ENCODE measurements at regions not wholly inside any gene's neighbourhood (a gene's known extent, or its start where the extent isn't known, plus 50 kb on each side); places are given as distances from the start of the nearest gene placed in this dataset.
"Not testable (repeated sequence)": the region's sequence is repeated elsewhere in the genome, so short reads cannot be mapped to it uniquely, and the experiment has no call there.

DNA sequence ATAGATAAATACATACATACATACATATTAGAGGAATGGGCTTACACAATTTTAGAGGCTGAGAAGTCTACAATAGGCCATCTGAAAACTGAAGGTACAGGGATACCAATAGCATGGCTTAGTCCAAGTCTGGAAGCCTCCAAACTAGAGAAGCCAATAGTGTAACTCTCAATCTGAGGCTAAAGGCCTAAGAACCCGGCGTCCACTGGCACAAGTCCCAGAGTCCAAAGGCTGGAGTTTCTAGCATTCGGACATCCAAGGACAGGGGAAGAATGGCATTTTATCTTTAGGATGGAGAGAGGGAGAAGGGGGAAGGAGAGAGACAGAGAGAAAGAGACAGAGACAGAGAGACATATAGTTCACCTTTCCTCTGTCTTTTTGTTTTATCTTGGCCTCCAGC, 63.7 kb upstream of the SYT4 start:
- TF ChIP-seq, protein P1, sequence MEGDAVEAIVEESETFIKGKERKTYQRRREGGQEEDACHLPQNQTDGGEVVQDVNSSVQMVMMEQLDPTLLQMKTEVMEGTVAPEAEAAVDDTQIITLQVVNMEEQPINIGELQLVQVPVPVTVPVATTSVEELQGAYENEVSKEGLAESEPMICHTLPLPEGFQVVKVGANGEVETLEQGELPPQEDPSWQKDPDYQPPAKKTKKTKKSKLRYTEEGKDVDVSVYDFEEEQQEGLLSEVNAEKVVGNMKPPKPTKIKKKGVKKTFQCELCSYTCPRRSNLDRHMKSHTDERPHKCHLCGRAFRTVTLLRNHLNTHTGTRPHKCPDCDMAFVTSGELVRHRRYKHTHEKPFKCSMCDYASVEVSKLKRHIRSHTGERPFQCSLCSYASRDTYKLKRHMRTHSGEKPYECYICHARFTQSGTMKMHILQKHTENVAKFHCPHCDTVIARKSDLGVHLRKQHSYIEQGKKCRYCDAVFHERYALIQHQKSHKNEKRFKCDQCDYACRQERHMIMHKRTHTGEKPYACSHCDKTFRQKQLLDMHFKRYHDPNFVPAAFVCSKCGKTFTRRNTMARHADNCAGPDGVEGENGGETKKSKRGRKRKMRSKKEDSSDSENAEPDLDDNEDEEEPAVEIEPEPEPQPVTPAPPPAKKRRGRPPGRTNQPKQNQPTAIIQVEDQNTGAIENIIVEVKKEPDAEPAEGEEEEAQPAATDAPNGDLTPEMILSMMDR (IDR thresholded peaks at IDR 0.05) = no peak
- TF ChIP-seq ZFX (IDR thresholded peaks at IDR 0.05; ENCODE audit: borderline replicate concordance) = no peak
- H3K27ac ChIP-seq = no peak overlapping the region

DNA sequence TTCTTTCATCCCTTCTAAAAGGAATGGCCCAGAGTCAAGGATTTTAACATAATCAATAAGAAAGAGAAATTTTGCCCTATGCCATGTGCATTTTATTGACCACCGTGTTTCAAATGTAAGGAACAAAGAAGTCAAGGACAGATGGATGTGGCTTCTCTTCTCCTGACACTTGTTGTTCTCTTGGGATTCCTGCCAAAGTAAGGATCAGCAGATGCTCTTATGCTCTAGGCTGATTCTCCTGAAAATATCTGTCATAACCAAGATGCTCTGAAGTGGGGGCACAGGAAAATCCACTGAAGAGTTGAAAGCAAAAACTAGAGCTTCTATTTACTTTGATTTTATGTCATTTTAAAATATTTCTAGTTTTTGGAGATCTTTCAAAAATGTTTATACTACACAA, 72.9 kb upstream of the SYT4 start:
- H3K27ac ChIP-seq = no peak overlapping the region
- TF ChIP-seq ZFX (IDR thresholded peaks at IDR 0.05; ENCODE audit: borderline replicate concordance) = no peak
- TF ChIP-seq, protein P1 (IDR thresholded peaks at IDR 0.05) = no peak

DNA sequence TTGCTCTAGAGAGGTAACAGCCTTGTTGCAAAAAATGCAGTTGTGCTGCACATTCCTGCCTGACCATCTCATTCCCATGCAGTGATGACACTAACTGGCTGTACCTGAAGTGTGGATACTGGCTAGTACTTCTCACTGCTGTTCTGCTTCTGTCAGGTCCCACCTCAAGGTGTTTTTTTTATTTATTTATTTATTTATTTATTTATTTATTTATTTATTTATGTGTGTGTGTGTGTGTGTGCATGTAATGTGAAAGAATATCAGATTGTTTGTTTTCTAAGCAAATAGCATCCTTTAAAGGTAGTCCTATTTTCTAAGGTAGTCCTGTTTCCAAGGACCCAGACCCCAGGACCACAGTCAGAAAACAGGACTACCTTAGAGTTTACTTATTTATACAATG, 87.2 kb upstream of the SYT4 start:
- TF ChIP-seq, protein P1 (IDR thresholded peaks at IDR 0.05) = no peak
- TF ChIP-seq ZFX (IDR thresholded peaks at IDR 0.05; ENCODE audit: borderline replicate concordance) = no peak
- H3K27ac ChIP-seq = no peak overlapping the region

DNA sequence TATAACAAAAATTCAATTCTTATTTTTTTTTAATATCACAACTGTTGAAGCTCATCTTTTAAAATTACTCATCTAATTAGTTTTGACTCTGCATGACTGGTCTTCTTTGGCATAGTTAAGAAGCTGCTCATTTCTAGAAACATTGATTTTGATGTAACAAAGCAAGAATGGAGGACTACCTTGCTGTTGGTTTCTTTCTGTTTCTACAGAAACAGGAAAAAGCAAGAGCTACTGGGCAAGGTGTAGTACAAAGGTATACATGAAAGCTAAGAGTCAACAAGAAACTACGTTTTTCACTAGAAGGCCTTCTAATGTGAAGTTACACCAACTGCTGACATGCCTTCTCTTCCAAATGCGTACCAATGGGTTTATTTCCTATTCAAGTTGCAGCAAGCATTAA, 90.6 kb upstream of the SYT4 start:
- no peak for TF ChIP-seq ZFX (IDR thresholded peaks at IDR 0.05; ENCODE audit: borderline replicate concordance)
- TF ChIP-seq, protein P1 (IDR thresholded peaks at IDR 0.05) = no peak
- H3K27ac ChIP-seq = no peak overlapping the region

DNA sequence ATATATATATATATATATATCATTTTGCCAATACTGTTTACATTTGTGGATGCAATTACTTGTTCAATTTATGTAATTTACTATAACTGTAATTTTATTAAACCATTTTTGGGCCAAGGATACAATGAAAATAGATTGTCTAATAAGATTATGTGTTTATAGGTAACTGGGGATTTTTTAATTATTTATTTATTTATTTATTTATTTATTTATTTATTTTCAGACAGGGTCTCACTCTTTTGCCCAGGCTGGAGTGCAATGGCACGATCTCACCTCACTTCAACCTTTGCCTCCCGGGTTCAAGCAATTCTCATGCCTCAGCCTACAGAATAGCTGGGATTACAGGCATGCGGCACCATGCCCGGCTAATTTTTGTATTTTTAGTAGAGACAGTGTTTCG, 92.0 kb upstream of the SYT4 start:
- H3K27ac ChIP-seq = not testable (repeated sequence)

DNA sequence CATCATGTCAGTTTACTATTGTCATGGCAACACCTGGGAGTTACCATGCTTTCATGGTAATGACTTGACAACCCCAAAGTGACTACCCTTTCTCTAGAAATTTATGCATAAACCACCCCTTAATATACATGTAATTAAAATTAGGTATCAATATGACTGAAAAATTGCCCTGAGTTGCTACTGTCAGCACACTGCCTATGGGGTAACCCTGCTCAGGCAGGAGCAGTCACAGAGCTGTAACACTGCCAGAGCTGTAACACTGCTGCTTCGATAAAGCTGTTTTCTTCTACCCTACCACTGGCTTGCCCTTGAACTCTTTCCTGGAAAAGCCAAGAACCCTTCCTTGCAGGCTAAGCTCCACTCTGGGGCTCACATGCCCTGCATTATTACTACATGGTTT, 95.5 kb upstream of the SYT4 start:
- no peak overlapping the region for H3K27ac ChIP-seq
- TF ChIP-seq, protein P1 (IDR thresholded peaks at IDR 0.05) = no peak
- no peak for TF ChIP-seq ZFX (IDR thresholded peaks at IDR 0.05; ENCODE audit: borderline replicate concordance)

DNA sequence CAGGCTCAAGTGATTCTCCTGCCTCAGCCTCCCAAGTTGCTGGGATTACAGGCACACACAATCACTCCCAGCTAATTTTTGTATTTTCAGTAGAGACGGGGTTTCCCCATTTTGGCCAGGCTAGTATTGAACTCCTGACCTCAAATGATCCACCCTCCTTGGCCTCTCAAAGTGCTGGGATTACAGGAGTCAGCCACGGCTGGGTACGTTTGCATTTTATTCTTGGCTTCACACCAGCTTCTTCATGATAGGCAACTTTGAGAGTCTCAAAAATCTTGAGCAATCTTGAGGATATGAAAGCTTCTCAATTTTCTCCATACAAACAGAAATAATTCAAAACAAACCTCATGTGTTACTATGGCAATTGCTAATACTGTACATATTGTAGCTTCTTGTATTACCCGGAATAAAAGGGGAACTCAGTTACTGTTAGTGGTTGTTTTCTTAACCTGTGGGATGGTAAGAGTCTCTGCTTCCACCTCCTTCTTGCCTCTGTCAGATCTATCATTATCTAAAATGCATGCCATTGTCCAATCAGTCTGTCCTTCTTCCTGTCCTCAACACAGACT, 102.9 kb upstream of the SYT4 start:
- no peak overlapping the region for H3K27ac ChIP-seq
- TF ChIP-seq, protein P1 (IDR thresholded peaks at IDR 0.05) = no peak
- no peak for TF ChIP-seq ZFX (IDR thresholded peaks at IDR 0.05; ENCODE audit: borderline replicate concordance)
